HEK293T (cell line): ENCODE measurements at regions not wholly inside any gene's neighbourhood (a gene's known extent, or its start where the extent isn't known, plus 50 kb on each side); places are given as distances from the start of the nearest gene placed in this dataset.

Source experiments
- CTCF ChIA-PET: fragments of 350-600 bp; formaldehyde crosslinking; extraction: SDS; loops from one replicate; lab custom pipeline; 2021; ENCODE audit warnings: antibody characterized with exemption, inconsistent platforms; lab: Yijun Ruan, JAX
- POLR2A ChIA-PET: fragments of 350-600 bp; formaldehyde crosslinking; extraction: SDS; loops from one replicate; lab custom pipeline; 2020; ENCODE audit warnings: antibody characterized with exemption, inconsistent platforms; lab: Yijun Ruan, JAX
- DNase-seq: peaks from one replicate; pipeline ENCODE4 v3.0.0; 2012; ENCODE audit warnings: mixed read lengths; ENCODE audit errors: extremely low spot score
- ARNT ChIP-seq: fragments of 450-650 bp; IDR thresholded peaks from 2 replicates; pipeline ENCODE4 v1.6.1; 2017; ENCODE audit warnings: mild to moderate bottlenecking
- BHLHE40 ChIP-seq: fragments of 450-650 bp; IDR thresholded peaks from 2 replicates; pipeline ENCODE4 v1.6.1; 2016; ENCODE audit warnings: mild to moderate bottlenecking, moderate library complexity, borderline replicate concordance
- CTBP1 ChIP-seq: fragments of 450-650 bp; IDR thresholded peaks from 2 replicates; pipeline ENCODE4 v1.6.1; 2016; ENCODE audit warnings: borderline replicate concordance
- ELF4 ChIP-seq: fragments of 450-650 bp; IDR thresholded peaks from 2 replicates; pipeline ENCODE4 v1.6.1; 2017; ENCODE audit warnings: antibody characterized with exemption
- FOXA1 ChIP-seq: fragments of 450-650 bp; IDR thresholded peaks from 2 replicates; pipeline ENCODE4 v1.6.1; 2016; ENCODE audit warnings: mild to moderate bottlenecking
- FOXK2 ChIP-seq: fragments of 450-650 bp; IDR thresholded peaks from 2 replicates; pipeline ENCODE4 v1.6.1; 2016; ENCODE audit warnings: mild to moderate bottlenecking
- FOXM1 ChIP-seq: fragments of 450-650 bp; IDR thresholded peaks from 2 replicates; pipeline ENCODE4 v1.6.1; 2017; ENCODE audit warnings: mild to moderate bottlenecking, borderline replicate concordance
- HDGF ChIP-seq: fragments of 450-650 bp; IDR thresholded peaks from 2 replicates; pipeline ENCODE4 v1.6.1; 2017; ENCODE audit warnings: antibody characterized with exemption, borderline replicate concordance
- L3MBTL2 ChIP-seq: fragments of 450-650 bp; conservative IDR thresholded peaks from 2 replicates; pipeline ENCODE4 v1.6.1; 2016; ENCODE audit warnings: mild to moderate bottlenecking
- LEF1 ChIP-seq: fragments of 450-650 bp; IDR thresholded peaks from 2 replicates; pipeline ENCODE4 v1.6.1; 2017; ENCODE audit warnings: mild to moderate bottlenecking, borderline replicate concordance
- NFRKB ChIP-seq: fragments of 450-650 bp; IDR thresholded peaks from 2 replicates; pipeline ENCODE4 v1.6.1; 2016; ENCODE audit warnings: mild to moderate bottlenecking, moderate library complexity
- PKNOX1 ChIP-seq: fragments of 450-650 bp; IDR thresholded peaks from 2 replicates; pipeline ENCODE4 v1.6.1; 2016
- SP1 ChIP-seq: fragments of 450-650 bp; IDR thresholded peaks from 2 replicates; pipeline ENCODE4 v1.6.1; 2017
- SUZ12 ChIP-seq: fragments of 450-650 bp; IDR thresholded peaks from 2 replicates; pipeline ENCODE4 v1.6.1; 2016; ENCODE audit warnings: mild to moderate bottlenecking
- TARDBP ChIP-seq: fragments of 450-650 bp; IDR thresholded peaks from 2 replicates; pipeline ENCODE4 v1.6.1; 2016
- ZNF384 ChIP-seq: fragments of 450-650 bp; IDR thresholded peaks from 2 replicates; pipeline ENCODE4 v1.6.1; 2016

- DNase-seq: no peak
- ChIA-PET CTCF (no interaction called here), POLR2A (no interaction called here)
- TF ChIP-seq LEF1: no peak
- no peak for TF ChIP-seq FOXA1
- TF ChIP-seq ELF4: no peak
- TF ChIP-seq L3MBTL2: no peak
- TF ChIP-seq SP1: no peak
- TF ChIP-seq ARNT: no peak
These were observed 106.3 kb downstream of the KLF6 start for GRCh38 chr10:3678629-3679227.

GRCh38 chr10:3676564-3676963 is 108.4 kb downstream of the KLF6 start:
- TF ChIP-seq ARNT (no peak), LEF1 (no peak), FOXM1 (no peak), HDGF (no peak), PKNOX1 (no peak), BHLHE40 (no peak), SUZ12 (no peak), ZNF384 (no peak), TARDBP (no peak), L3MBTL2 (no peak), SP1 (no peak), FOXK2 (no peak), CTBP1 (no peak), ELF4 (no peak), NFRKB (no peak), FOXA1 (no peak)
- POLR2A ChIA-PET: no interaction called here
- CTCF ChIA-PET: no interaction called here
- no peak for DNase-seq

- no peak for TF ChIP-seq TARDBP
- TF ChIP-seq ELF4: no peak
- TF ChIP-seq FOXA1: no peak
- TF ChIP-seq NFRKB: no peak
- TF ChIP-seq FOXK2: no peak
- no peak for TF ChIP-seq PKNOX1
- no peak for TF ChIP-seq SUZ12
- TF ChIP-seq ZNF384: no peak
- no peak for TF ChIP-seq HDGF
- CTCF ChIA-PET: interaction anchor here (0.6 kb wide), 1 partner anchor 433 kb away, joined by 3 read pairs; no protein-coding TSS in a partner anchor
- POLR2A ChIA-PET: no interaction called here
These were observed 112.8 kb downstream of the KLF6 start for GRCh38 chr10:3672220-3672619.

GRCh38 chr10:3671386-3671955 is 113.5 kb downstream of the KLF6 start:
- POLR2A ChIA-PET: no interaction called here
- TF ChIP-seq ZNF384 (no peak), ARNT (no peak), TARDBP (no peak), LEF1 (no peak), BHLHE40 (no peak), ELF4 (no peak), L3MBTL2 (no peak), NFRKB (no peak)
- no peak for DNase-seq
- CTCF ChIA-PET: interaction anchor here (0.6 kb wide), 1 partner anchor 432 kb away, joined by 3 read pairs; no protein-coding TSS in a partner anchor

More at GRCh38 chr10:3672220-3672619, 112.8 kb downstream of the KLF6 start:
- DNase-seq: no peak

GRCh38 chr10:3668966-3669330 is 116.1 kb downstream of the KLF6 start:
- CTCF ChIA-PET: no interaction called here
- POLR2A ChIA-PET: no interaction called here

More at GRCh38 chr10:3668966-3669330, 116.1 kb downstream of the KLF6 start:
- no peak for DNase-seq
- no peak for TF ChIP-seq ZNF384
- TF ChIP-seq CTBP1: no peak
- no peak for TF ChIP-seq HDGF
- TF ChIP-seq SUZ12: no peak
- no peak for TF ChIP-seq FOXK2
- TF ChIP-seq SP1: no peak
- TF ChIP-seq FOXM1: no peak
- TF ChIP-seq PKNOX1: no peak
- no peak for TF ChIP-seq TARDBP
- TF ChIP-seq ELF4: no peak
- no peak for TF ChIP-seq BHLHE40
